H7 (cell line): ENCODE measurements at regions not wholly inside any gene's neighbourhood (a gene's known extent, or its start where the extent isn't known, plus 50 kb on each side); places are given as distances from the start of the nearest gene placed in this dataset.
"Not testable (repeated sequence)": the region's sequence is repeated elsewhere in the genome, so short reads cannot be mapped to it uniquely, and the experiment has no call there.

Experiments
- DNase-seq: peaks from one replicate; pipeline ENCODE4 v3.0.0; 2012
- H3K27me3 ChIP-seq: 2 replicates; pipeline ENCODE4 v1.6.0; 2011; ENCODE audit warnings: mild to moderate bottlenecking, low read length; ENCODE audit not compliant: control insufficient read depth, insufficient read depth
- H3K36me3 ChIP-seq: replicated peaks from 2 replicates; pipeline ENCODE4 v1.5.1; 2011; ENCODE audit warnings: low read length; ENCODE audit not compliant: control insufficient read depth, insufficient read depth
- H3K4me3 ChIP-seq: 2 replicates; pipeline ENCODE4 v1.5.1; 2011; ENCODE audit warnings: low read depth, mild to moderate bottlenecking, control low read depth, low read length, moderate library complexity; ENCODE audit not compliant: insufficient read depth

DNA sequence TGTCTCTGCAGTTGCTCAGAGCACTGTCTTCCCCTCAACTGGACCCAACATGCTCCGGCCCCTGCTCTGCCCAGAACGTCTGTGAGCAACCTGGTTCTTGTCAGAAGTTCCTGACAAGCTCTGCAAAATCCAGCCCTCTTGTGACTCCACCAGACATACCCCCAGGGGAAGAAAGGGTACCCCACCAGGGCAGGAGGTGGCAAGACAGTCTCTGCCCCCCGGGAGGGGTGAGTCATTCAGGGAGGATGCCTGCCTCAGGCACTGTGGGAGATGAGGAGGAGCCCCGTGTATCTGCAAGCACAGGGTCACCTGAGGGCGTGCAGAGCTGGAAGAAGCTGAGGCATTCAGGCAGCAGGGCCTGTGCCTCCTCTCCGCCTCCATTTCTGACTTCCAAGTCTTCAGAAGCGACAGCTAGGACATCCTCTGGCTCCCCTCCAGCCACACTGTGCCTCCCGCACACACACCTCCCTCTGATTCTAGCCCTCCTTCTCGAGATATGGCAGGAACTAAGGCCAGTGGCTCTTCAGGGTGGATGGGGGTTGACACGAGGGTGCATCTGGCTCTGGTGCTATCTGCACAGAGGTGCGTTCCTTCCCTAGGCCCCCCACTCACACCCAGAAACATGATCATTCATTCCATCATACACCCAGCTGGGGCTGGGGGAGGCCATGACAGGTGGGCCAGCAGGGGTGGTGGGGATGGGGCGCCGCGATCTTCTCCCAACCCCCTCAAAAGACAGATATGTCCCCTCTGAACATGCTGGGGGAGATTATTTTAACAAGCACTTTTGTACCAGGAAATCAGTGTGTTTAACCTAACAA, 222.2 kb downstream of the CYP26B1 start:
- no peaks in the 10 kb centered on the region for H3K27me3 ChIP-seq
- H3K36me3 ChIP-seq, result no peaks in the 10 kb centered on the region
- H3K4me3 ChIP-seq, result no peak overlapping the region
- peak; percentile 39 for DNase-seq

- Histone ChIP-seq H3K4me3 (no peak overlapping the region), H3K36me3 (no peaks in the 10 kb centered on the region), H3K27me3 (no peaks in the 10 kb centered on the region)
- DNase-seq, result peak; percentile 90
These were observed 223.7 kb downstream of the CYP26B1 start for GRCh38 chr2:71923887-71924533.

DNA sequence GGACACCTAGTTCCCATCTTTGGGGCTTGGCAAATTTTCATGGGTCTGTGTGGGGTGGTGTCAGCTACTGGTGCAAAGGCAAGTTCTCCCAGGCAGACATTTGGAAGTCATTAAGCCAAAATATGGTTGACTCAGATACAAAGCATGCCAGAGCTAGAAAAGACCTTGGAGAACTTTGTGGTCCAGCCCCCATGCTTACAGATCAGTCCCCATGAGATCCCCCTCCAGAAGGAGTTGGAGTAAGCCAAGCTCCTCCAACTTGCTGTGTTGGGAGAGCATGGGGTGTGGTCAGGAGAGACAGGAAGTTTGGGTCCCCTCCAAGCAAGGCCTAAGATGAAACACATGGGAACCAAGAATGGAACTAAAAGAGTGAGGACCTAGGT, 224.5 kb downstream of the CYP26B1 start:
- Histone ChIP-seq H3K27me3 (no peaks in the 10 kb centered on the region), H3K4me3 (no peak overlapping the region), H3K36me3 (no peaks in the 10 kb centered on the region)
- DNase-seq, result no peak

- Histone ChIP-seq H3K27me3 (no peaks in the 10 kb centered on the region), H3K4me3 (no peak overlapping the region), H3K36me3 (no peaks in the 10 kb centered on the region)
- no peak for DNase-seq
These were observed 225.0 kb downstream of the CYP26B1 start for GRCh38 chr2:71922499-71923142.

DNA sequence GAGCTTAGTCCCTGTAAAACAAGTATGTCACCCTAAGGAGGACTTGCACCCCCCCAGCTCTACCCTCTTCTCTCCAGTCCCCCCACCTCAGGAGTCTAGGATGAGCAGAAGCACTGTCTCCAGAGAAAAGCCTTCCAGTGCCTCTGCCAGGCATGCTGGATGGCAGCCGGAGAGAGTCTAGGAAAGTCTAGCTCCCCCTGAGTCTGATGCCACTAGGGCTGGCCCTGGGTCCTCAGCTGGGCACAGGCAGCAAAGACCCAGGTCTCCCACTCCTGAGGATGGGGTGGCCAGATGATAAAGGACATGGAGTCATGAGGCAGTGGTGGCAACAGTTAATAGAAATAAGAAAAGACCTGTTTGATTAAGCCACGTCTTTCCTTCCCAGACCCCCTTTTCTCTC, 225.6 kb downstream of the CYP26B1 start:
- Histone ChIP-seq H3K4me3 (no peak overlapping the region), H3K27me3 (no peaks in the 10 kb centered on the region), H3K36me3 (no peaks in the 10 kb centered on the region)
- peak; percentile 9 for DNase-seq

- H3K36me3 ChIP-seq, H3K27me3 ChIP-seq, H3K4me3 ChIP-seq, DNase-seq: not testable (repeated sequence)
These were observed 226.8 kb downstream of the CYP26B1 start for GRCh38 chr2:71920819-71921218.

- no peaks in the 10 kb centered on the region for H3K27me3 ChIP-seq
- no peak for DNase-seq
- H3K4me3 ChIP-seq, result no peak overlapping the region
- no peaks in the 10 kb centered on the region for H3K36me3 ChIP-seq
These were observed 228.0 kb downstream of the CYP26B1 start for GRCh38 chr2:71919708-71920107.

DNA sequence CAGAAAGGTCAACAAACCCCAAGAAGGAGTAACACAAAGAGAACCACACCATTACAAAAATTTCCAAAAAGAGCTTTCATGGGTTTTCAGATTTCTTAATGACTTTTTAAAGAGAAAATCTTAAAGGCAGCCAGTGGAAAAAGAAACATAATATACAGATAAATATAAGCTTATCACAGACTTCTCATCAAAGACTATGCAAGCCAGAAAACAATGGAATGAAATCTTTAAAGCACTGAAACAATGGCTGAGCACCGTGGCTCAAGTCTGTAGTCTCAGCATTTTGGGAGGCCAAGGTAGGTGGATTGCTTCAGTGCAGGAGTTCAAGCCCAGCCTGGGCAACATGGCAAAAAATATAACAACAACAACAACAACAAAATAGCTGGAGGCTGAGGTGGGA, 237.4 kb downstream of the CYP26B1 start:
- DNase-seq, result no peak
- Histone ChIP-seq H3K4me3 (no peak overlapping the region), H3K27me3 (no peaks in the 10 kb centered on the region), H3K36me3 (no peaks in the 10 kb centered on the region)

DNA sequence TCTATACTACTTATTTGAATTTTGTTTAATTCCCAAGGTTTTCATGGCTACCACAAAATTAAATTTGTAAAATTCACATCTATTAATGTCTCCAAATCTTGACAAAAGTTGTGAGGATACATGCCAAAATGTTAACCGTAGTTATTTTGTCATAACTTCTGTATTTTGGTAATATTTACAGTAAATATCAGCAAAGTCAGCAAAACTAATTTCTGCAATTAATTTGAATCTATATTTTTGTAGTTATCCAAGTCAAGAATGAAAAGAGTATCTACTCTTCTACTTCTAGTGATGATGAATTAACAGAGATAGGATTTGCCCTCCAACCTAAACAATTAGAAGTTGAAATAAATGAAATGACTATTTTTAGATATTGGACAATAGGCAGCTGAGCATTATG, 238.9 kb downstream of the CYP26B1 start:
- Histone ChIP-seq H3K36me3 (no peaks in the 10 kb centered on the region), H3K4me3 (no peak overlapping the region), H3K27me3 (no peaks in the 10 kb centered on the region)
- DNase-seq, result no peak

DNA sequence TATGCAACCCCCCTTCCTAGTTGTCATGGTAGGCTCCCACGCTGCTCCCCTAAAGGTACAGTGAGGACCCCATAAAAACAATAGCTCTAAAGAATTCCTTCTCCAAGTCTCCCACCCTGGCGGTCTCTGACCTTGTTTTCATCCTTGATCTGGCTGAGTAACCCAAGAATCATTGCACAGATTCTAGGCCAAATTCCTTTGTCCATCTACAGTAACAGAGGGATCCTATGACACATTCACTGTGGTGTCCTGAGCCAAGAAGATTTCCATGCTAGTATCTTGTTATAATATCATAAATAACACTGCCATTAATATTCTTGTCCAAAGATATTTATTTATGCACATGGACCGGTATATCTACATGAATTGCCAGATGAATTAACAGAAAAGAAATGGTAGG, 240.2 kb downstream of the CYP26B1 start:
- DNase-seq, result no peak
- H3K27me3 ChIP-seq, result no peaks in the 10 kb centered on the region

DNA sequence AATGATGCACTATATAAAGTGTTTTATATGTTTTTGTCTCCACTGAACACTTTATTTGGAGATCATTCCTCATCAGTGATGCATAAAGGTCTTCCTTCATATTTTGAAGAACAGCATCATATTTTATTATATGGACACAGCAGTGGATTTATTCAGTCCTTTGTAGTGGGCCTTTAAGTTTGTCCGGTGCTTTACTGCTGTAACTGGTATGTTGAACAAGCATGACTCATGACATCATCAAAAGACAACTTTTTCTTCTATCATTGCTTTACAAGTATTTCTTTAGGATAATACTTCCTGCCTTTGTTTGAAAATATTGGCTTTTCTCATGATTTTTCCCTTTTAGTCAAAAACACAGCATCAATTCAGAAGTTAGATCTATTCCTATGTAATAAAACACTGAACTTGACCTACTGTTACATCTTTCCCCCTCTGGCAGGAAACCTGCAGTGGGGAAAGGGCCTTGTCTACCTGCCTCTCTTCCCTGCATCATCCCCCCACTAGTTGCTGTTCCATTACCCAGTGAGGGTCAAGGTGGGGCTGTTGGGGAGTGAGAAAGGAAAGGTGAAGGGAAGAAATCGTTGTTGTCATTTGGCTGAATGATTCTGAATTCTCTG, 241.2 kb downstream of the CYP26B1 start:
- DNase-seq, result no peak
- no peaks in the 10 kb centered on the region for H3K36me3 ChIP-seq
- H3K27me3 ChIP-seq, result no peaks in the 10 kb centered on the region
- no peak overlapping the region for H3K4me3 ChIP-seq

More for the DNA sequence above, 240.2 kb downstream of the CYP26B1 start:
- no peak overlapping the region for H3K4me3 ChIP-seq
- H3K36me3 ChIP-seq, result no peaks in the 10 kb centered on the region

GRCh38 chr2:71905205-71905604, 242.5 kb downstream of the CYP26B1 start:
- Histone ChIP-seq H3K36me3 (no peaks in the 10 kb centered on the region), H3K4me3 (no peak overlapping the region), H3K27me3 (no peaks in the 10 kb centered on the region)
- DNase-seq, result no peak

GRCh38 chr2:71903841-71904240, 243.8 kb downstream of the CYP26B1 start:
- Histone ChIP-seq H3K4me3 (no peak overlapping the region), H3K27me3 (no peaks in the 10 kb centered on the region), H3K36me3 (no peaks in the 10 kb centered on the region)
- DNase-seq, result no peak

- H3K36me3 ChIP-seq, result no peaks in the 10 kb centered on the region
- no peak overlapping the region for H3K4me3 ChIP-seq
- H3K27me3 ChIP-seq, result no peaks in the 10 kb centered on the region
- no peak for DNase-seq
These were observed 246.2 kb downstream of the CYP26B1 start for GRCh38 chr2:71901466-71901865.
